Cardiac muscle cell (in vitro differentiated cells and primary cell): ENCODE measurements at regions not wholly inside any gene's neighbourhood (a gene's known extent, or its start where the extent isn't known, plus 50 kb on each side); places are given as distances from the start of the nearest gene placed in this dataset.

ENCODE experiments used
- DNase-seq, 2 donors: peaks; one replicate each; pipeline versions ENCODE4 v3.0.0 to v3.0.0-alpha.2; 2010 to 2017; ENCODE audit warnings: low read depth in 1 of 2, low spot score in 1 of 2
- H3K27ac ChIP-seq: fragments of 200-600 bp; sonication (generic); 2 replicates; pipeline ENCODE4 v1.5.1; 2016
- H3K27me3 ChIP-seq: fragments of 200-600 bp; sonication (generic); 2 replicates; pipeline ENCODE4 v1.6.0; 2016; ENCODE audit warnings: control low read depth
- H3K36me3 ChIP-seq: fragments of 200-600 bp; sonication (generic); 2 replicates; pipeline ENCODE4 v1.5.1; 2016; ENCODE audit warnings: control low read depth
- H3K4me1 ChIP-seq: fragments of 200-600 bp; sonication (generic); 2 replicates; pipeline ENCODE4 v1.8.1; 2017; ENCODE audit warnings: low read depth, mild to moderate bottlenecking, mixed run types
- H3K4me3 ChIP-seq: fragments of 200-600 bp; sonication (generic); 2 replicates; pipeline ENCODE4 v1.5.1; 2016; ENCODE audit warnings: mild to moderate bottlenecking
- H3K9me3 ChIP-seq: fragments of 200-600 bp; sonication (generic); 2 replicates; pipeline ENCODE4 v1.5.1; 2017; ENCODE audit warnings: low read depth, mild to moderate bottlenecking, control low read depth
- CTCF ChIP-seq: IDR thresholded peaks from 2 replicates; pipeline ENCODE4 v1.5.1; 2012; ENCODE audit warnings: low read depth, mild to moderate bottlenecking, low read length

DNA sequence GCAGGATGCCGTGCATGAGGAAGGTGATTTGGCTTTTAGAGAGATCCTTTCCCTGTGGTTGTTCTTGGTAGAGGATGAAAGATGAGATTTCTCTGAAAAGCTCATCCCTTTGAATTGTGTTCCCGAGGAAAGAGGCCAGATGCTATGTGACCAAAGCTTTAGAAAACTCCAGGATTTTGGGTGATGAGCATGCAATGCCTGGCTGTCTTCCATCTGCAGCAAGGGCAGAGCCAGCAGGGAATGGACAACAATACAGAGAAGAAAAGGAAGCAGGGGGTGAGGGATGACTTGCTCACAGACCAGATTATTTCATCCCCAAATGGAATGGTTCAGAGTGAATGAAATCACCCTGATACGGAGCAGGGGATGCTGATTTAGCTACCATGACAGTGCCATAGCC lies 949.7 kb upstream of the EEF2KMT start:
- TF ChIP-seq CTCF, result no peak
- H3K9me3 ChIP-seq, result no peaks in the 10 kb centered on the region
- no peaks in the 10 kb centered on the region for H3K27me3 ChIP-seq
- no peak overlapping the region for H3K4me3 ChIP-seq
- no peak overlapping the region for H3K27ac ChIP-seq
- no peaks in the 10 kb centered on the region for H3K4me1 ChIP-seq
- no peak for DNase-seq
- no peaks in the 10 kb centered on the region for H3K36me3 ChIP-seq

GRCh38 chr16:6038941-6039645 lies 941.5 kb upstream of the EEF2KMT start:
- Histone ChIP-seq H3K27me3 (no peaks in the 10 kb centered on the region), H3K4me3 (no peak overlapping the region), H3K27ac (no peak overlapping the region), H3K4me1 (no peaks in the 10 kb centered on the region), H3K9me3 (no peaks in the 10 kb centered on the region), H3K36me3 (no peaks in the 10 kb centered on the region)
- no peak for TF ChIP-seq CTCF
- DNase-seq, result no peak

DNA sequence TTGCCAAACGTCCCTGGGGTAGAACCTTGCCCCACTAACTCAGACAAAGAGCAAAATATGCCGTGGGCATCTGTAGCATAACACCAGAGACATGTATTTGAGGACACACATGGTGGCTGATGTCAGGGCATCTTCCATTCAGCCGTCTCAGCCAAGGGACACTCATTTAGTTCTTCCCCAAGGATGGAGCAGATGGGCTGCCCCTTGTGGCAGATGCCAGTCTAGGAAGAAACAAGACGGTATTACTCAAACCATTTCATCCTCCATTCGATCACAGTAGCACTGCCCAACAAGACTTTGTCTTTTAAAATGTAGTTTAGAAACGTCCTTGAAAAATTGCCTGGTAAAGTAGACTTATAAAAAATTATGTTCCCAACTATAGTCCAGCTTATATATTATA lies 937.6 kb upstream of the EEF2KMT start:
- DNase-seq, result no peak
- TF ChIP-seq CTCF, result no peak

DNA sequence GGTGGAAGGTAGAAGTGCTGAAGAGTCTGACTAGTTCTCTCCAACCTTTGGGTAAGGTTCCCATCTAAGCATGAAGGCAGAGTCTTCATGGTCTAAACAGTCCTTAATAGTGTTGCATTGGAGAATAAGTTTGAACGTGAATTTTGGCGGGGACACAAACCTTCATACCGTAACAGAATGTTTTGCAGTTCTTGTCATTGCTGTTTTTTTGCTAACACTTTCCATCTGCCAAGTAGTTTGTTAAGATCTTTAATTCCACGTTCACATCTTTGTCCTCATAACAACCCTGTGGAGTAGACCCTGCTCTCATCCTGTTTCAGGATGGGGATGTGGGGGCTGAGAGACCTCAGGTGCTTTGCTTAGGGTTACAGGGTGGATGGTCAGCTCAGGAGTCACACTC lies 936.9 kb upstream of the EEF2KMT start:
- H3K9me3 ChIP-seq, result no peaks in the 10 kb centered on the region
- no peaks in the 10 kb centered on the region for H3K36me3 ChIP-seq
- H3K4me1 ChIP-seq, result no peaks in the 10 kb centered on the region
- DNase-seq, result no peak
- no peak overlapping the region for H3K4me3 ChIP-seq
- TF ChIP-seq CTCF, result no peak
- no peaks in the 10 kb centered on the region for H3K27me3 ChIP-seq
- H3K27ac ChIP-seq, result no peak overlapping the region

More for the DNA sequence above, 937.6 kb upstream of the EEF2KMT start:
- no peaks in the 10 kb centered on the region for H3K4me1 ChIP-seq
- no peaks in the 10 kb centered on the region for H3K27me3 ChIP-seq
- H3K9me3 ChIP-seq, result no peaks in the 10 kb centered on the region
- no peaks in the 10 kb centered on the region for H3K36me3 ChIP-seq
- no peak overlapping the region for H3K4me3 ChIP-seq
- H3K27ac ChIP-seq, result no peak overlapping the region

- no peaks in the 10 kb centered on the region for H3K9me3 ChIP-seq
- H3K36me3 ChIP-seq, result no peaks in the 10 kb centered on the region
- DNase-seq, result no peak
Measured at GRCh38 chr16:6032438-6032837, 934.8 kb upstream of the EEF2KMT start.

More at GRCh38 chr16:6032438-6032837, 934.8 kb upstream of the EEF2KMT start:
- Histone ChIP-seq H3K27ac (no peak overlapping the region), H3K27me3 (peaks cover under 1% of the 10 kb centered on the region), H3K4me1 (no peaks in the 10 kb centered on the region), H3K4me3 (no peak overlapping the region)
- TF ChIP-seq CTCF, result no peak
